Inflammatory macrophage treated with lipopolysaccharide for 4 hours (primary cell): ENCODE measurements at regions not wholly inside any gene's neighbourhood (a gene's known extent, or its start where the extent isn't known, plus 50 kb on each side); places are given as distances from the start of the nearest gene placed in this dataset.

ENCODE experiments used
- DNase-seq: peaks from one replicate; pipeline ENCODE4 v3.0.0-alpha.2; 2020

DNA sequence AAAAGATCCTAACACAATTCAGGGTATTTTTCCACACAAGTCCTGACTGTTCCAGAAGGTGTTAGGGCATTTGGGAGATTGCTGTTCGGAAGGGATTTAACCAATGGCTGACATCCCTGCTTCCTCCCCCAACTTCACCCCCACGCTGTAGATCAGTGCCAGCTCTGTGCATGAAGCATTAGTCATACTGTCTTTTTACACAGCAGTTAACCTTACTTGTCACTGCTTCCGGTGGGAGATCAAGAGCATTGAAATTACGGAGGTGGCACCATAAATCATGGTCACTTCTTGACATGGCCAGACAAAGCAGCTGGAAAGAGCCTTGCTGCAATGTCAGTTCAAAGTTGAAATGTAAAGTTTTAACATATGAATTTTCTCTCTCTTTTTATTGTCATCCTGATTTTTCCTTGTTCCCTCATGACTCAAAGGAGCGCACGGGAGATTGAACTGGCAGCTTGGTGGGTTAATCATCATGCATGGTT is 70.2 kb downstream of the HRH4 start:
- DNase-seq: peak; percentile 32

GRCh38 chr18:24534271-24534670 is 73.8 kb downstream of the HRH4 start:
- DNase-seq: no peak

- no peak for DNase-seq
Observed at GRCh38 chr18:24534737-24535136, 74.3 kb downstream of the HRH4 start.

DNA sequence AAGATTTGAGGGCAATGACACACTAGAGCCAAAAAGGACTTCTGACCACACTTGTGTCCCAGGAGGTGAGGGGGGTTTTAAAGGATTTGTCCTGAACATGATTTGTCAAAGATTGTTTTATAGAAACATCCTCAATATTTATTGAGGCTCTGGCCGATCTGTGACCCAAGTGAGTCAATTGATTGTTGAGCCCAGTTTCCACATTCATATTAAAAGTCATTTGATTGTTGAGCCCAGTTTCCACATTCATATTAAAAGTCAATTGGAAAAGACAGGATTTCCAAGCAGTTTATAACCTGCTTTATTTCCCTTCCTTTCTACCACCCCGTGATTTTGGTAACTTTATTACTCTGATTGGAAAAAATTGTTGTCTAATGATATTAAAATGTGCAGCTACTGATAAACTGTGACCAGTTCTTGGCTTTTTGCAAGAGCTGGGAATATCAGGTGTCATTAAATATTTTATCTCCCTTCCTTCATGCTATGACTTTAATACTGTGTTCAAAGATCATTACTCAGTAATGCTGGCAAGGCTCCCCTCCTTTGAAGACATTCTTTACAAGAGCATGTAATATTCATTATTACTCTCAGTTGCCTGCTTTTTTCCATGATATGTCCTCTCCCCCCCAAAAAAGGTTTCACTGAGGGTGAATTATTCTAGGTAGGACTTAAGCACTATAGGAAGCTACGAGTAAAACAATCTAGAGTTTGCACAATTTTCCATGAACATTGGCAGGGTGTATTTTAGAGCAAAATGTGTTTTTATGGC is 75.3 kb downstream of the HRH4 start:
- no peak for DNase-seq

GRCh38 chr18:24536326-24536725 is 75.9 kb downstream of the HRH4 start:
- DNase-seq: no peak

GRCh38 chr18:24536834-24537233 is 76.4 kb downstream of the HRH4 start:
- DNase-seq: no peak

GRCh38 chr18:24538414-24539264 is 78.2 kb downstream of the HRH4 start:
- no peak for DNase-seq

- DNase-seq: no peak
Observed at GRCh38 chr18:24539866-24540617, 79.6 kb downstream of the HRH4 start.

DNA sequence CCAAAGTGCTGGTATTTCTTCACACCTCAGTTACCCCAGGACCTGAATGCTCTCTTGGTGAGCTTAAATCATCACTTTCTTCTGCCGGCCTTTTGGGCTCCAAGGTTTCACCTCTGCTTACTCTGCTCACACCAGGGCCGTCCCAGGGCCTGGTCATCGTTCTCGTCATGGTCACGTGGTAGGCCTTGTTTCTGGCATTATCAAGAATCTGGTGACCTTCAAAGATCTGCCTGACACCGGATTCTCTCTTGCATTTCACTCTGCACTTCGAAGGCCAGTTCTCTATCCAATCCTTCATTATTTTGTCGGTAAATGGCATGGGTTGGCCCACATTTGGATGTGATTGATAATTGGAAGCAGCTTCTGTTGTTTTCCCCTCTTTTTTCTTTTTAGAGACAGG is 80.5 kb downstream of the HRH4 start:
- DNase-seq: no peak

- no peak for DNase-seq
Observed at GRCh38 chr18:24543086-24543794, 82.8 kb downstream of the HRH4 start.

DNA sequence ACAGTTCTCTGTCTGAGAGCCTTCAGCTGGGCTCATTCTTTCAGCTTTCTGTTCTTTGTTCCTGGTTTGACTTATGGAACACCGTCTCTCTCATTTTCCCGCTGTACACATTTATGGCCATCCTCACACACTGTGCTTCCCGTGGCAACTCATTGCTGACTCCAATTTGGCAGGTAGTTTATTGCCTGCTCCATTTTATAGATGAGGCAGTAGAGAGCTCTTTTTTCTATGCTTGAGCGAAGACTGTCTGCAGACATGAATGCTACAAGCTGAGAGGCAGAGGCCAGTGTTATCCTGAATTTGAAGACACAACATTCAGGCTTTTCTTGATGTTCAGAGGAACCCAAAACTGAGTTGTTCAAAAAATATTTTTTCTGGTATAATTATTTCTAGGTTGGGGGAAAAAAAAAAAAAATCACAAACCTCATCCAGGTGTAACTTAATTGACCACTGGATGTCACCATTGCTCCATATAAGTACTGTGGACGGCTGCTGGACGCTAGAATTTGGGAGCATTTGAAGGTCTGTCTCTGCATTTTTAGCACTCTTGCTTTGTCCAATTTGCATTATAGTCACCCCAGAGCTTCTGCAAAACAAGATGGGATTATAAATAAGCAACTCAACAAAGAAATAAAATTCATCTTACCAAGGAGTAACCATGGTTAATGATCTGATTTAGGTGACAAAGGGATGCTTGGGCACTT is 83.5 kb downstream of the HRH4 start:
- peak; percentile 2 for DNase-seq

GRCh38 chr18:24544949-24545348 is 84.5 kb downstream of the HRH4 start:
- no peak for DNase-seq

DNA sequence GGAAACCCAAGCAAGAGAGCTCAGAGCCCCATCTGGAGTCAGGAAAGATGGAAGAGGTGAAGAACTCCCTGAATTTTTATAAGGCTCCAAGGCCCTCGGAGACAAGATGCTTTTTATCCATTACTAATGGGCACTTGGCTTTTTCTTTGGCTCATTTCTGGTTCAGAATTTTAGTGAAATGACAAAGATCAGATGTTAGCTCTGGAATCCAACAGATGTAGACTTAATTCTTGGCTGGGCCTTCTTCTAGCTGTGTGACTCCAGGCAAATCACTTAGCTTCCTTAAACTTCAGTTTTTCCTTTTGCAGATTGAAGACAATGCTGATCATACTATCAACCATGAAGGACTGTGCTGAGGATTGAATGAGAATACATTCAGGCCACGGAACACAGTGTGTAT is 85.2 kb downstream of the HRH4 start:
- no peak for DNase-seq

DNA sequence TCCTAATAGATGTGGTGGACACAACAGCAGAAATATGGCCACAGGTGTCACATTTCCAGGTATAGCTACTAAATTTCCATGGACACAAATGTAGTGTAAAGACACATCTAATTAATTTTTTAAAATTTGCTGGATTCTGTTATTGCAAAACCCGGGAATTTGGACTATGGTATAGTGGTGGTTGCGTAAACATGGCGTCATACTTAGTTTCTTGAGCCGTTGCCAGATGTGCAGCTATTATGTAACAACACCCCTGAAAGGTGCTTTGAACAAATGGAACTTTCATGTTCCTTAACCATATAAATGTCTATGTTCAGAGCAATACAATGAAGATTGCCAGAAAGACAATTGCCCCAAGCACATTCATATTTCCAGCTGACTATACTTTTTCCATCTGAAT is 85.9 kb downstream of the HRH4 start:
- peak; percentile 54 for DNase-seq

GRCh38 chr18:24548583-24548982 is 88.1 kb downstream of the HRH4 start:
- peak; percentile 33 for DNase-seq

DNA sequence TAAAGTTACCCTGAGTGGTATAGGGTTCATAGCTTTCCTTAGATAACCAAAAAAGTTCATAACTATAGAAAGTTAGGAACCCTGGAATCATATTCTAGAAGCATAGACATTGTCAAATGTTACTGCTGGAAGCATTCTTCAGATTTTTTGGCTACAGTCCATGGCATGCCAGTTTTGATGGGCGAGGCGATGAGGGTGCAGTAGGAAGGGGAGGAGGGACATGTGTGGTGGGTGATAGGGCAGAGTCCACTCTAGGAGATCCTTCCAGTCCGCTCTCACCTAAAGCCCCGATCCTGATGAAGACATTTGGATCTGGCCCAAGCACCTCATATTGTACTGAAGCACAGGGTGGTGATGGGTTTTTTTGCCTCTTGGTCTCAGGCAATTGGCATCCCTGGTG is 91.8 kb downstream of the HRH4 start:
- DNase-seq: no peak

GRCh38 chr18:24553571-24554285 is 93.3 kb downstream of the HRH4 start:
- DNase-seq: no peak

DNA sequence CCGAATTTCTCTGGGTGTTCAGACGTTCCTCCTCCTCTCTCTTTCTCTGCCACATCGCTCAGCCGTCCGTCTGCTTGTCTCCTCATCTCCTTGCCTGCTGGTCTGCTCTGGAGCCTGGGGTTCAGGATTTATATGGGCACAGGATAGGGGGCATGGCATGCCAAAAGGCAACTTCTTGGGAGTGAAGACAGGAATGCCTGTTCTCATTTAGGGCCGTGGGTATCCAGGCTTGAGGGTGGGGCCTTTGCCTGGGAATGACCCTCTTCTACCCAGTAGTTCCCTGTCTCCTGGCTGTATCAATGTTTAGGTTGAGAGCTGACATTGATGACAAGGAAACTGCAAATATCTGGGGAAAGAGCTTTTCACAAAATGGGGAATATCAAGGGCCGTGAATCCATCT is 98.0 kb downstream of the HRH4 start:
- DNase-seq: no peak

- peak; percentile 29 for DNase-seq
Observed at GRCh38 chr18:24559526-24559925, 99.1 kb downstream of the HRH4 start.

DNA sequence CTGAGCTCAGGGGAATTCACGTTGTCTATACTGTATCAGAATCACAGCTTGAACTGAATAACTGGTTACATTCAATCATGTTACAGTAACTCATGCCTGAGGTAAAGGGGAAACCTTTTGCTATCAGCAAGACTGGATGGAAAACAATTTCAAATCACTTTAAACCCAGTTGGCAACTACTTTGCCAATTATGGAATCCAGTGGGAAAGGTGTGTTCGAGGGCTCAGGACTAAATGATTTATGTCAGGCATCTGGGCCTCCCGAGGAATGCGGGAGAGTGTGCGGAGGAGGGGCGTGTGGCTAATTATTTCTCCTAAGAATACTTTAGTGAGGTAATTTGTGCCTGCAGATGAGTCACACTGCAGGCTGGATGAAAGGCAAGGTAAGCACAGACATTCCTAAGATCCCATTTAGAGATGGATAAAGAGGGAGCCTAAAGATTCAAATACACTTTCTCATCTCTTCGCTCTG is 100.1 kb downstream of the HRH4 start:
- DNase-seq: no peak

DNA sequence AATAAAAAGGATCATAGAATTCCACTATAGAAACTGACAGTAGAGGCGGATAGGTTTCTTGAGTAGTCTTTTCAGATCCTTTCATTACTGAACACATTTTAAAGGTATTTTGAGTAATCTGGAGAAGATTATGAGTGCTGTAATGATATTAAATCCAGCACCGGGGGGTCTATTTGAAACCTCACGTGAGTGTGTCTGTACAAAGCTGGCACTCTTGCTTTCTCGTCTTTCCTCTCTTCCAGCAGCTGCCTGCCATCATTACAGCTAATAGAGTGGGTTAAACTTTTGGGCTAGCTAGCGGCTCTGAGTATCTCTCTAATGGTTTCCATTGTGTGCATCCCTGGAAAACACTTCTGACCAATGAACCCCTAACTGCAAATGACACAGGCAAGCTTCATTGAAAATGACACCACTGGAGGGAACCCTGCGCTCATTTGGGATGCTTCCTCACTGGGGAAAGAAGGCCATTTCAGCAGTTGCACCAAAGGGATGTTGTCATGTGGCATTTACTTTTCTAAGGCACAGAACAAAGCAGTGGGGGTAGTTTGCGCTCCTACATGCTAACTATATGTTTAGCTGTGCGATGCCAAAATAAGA is 101.0 kb downstream of the HRH4 start:
- DNase-seq: no peak
